Body of pancreas (tissue), 4 donors: ENCODE measurements at regions not wholly inside any gene's neighbourhood (a gene's known extent, or its start where the extent isn't known, plus 50 kb on each side); places are given as distances from the start of the nearest gene placed in this dataset.
"Not testable (repeated sequence)": the region's sequence is repeated elsewhere in the genome, so short reads cannot be mapped to it uniquely, and the experiment has no call there.

Experiments
- ATAC-seq: fragments of 150-250 bp; one replicate; pipeline ENCODE4 v1.9.1; 2016
- DNase-seq, 4 donors: peaks; one replicate each; pipeline ENCODE4 v3.0.0-alpha.2; 2019
- H3K27ac ChIP-seq, 4 donors: fragments of 200-600 bp; sonication (generic); 1 replicate in 3 of 4; 2 replicates in 1 of 4; pipeline versions ENCODE4 v1.5.1 to v1.6.1; 2016 to 2019; ENCODE audit warnings: mild to moderate bottlenecking in 1 of 4, mixed read lengths in 1 of 4, moderate library complexity in 1 of 4
- H3K27me3 ChIP-seq, 2 donors: fragments of 200-600 bp; sonication (generic); one replicate each; pipeline ENCODE4 v1.6.0; 2016; ENCODE audit warnings: mild to moderate bottlenecking in 1 of 2
- H3K36me3 ChIP-seq, 2 donors: fragments of 200-600 bp; sonication (generic); replicated peaks in 1 of 2; 2 replicates each; pipeline ENCODE4 v1.5.1; 2016; ENCODE audit warnings: low read depth in 2 of 2; ENCODE audit not compliant: insufficient read depth in 1 of 2
- H3K4me1 ChIP-seq: fragments of 200-600 bp; sonication (generic); one replicate; pipeline ENCODE4 v1.6.0; 2016
- H3K4me3 ChIP-seq, 2 donors: fragments of 200-600 bp; sonication (generic); 1 replicate in 1 of 2; 2 replicates in 1 of 2; pipeline ENCODE4 v1.5.1; 2016 to 2019
- H3K9me3 ChIP-seq, 3 donors: fragments of 200-600 bp; sonication (generic); 1 replicate in 2 of 3; 2 replicates in 1 of 3; pipeline ENCODE4 v1.5.1; 2016
- POLR2A ChIP-seq, 3 donors: fragments of 450-650 bp; IDR thresholded peaks; one replicate each; pipeline ENCODE4 v1.6.1; 2016; ENCODE audit warnings: antibody characterized with exemption in 3 of 3, mild to moderate bottlenecking in 2 of 3
- WGBS, 2 donors: methylation state at CpG; one replicate each; pipeline ENCODE4 v1.1.5; 2017; 5-methylcytosine and 5-hydroxymethylcytosine counted together
- intact Hi-C: fragments of 100-400 bp; cut with DNase I; formaldehyde crosslinking; loops from one replicate; pipeline ENCODE4 v1.15.1; 2023
- TF ChIP-seq, protein P1 (sequence below), 7 experiments: fragments of 450-650 bp in 4 of 7; fragments of 200-600 bp in 3 of 7; sonication (generic) in 3 of 7; IDR thresholded peaks; one replicate each; pipeline ENCODE4 v1.5.1; 2016 to 2019; ENCODE audit warnings: antibody characterized with exemption in 7 of 7

DNA sequence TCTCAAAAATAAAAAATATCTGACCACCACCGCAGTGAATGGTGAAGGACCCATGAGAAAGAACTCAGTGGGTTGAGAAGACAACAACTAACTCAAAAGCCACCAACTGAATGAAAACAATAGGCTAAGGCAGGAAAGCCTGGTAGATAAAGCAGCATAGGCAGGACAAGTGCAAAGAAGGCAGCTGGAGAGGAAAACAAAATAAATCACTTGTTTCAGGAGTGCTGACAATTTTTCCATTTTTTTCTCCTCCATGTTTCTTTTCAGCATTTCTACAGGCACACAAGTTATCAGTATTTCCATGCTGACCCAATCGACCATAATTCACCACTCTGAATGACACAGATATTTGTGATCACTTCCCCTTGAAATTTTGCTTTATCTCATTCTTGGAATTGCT, 597.8 kb downstream of the LIG4 start:
- no peaks in the 10 kb centered on the region for H3K9me3 ChIP-seq
- no peak overlapping the region for H3K27ac ChIP-seq
- ATAC-seq (no peak), DNase-seq (no peak)
- H3K27me3 ChIP-seq: no peaks in the 10 kb centered on the region
- 33 to 49% methylated on average over 2 of the region's 2 CpGs for WGBS, 2 donors
- no peak overlapping the region for H3K4me3 ChIP-seq
- no peaks in the 10 kb centered on the region for H3K4me1 ChIP-seq
- no peaks in the 10 kb centered on the region for H3K36me3 ChIP-seq
- TF ChIP-seq, protein P1, sequence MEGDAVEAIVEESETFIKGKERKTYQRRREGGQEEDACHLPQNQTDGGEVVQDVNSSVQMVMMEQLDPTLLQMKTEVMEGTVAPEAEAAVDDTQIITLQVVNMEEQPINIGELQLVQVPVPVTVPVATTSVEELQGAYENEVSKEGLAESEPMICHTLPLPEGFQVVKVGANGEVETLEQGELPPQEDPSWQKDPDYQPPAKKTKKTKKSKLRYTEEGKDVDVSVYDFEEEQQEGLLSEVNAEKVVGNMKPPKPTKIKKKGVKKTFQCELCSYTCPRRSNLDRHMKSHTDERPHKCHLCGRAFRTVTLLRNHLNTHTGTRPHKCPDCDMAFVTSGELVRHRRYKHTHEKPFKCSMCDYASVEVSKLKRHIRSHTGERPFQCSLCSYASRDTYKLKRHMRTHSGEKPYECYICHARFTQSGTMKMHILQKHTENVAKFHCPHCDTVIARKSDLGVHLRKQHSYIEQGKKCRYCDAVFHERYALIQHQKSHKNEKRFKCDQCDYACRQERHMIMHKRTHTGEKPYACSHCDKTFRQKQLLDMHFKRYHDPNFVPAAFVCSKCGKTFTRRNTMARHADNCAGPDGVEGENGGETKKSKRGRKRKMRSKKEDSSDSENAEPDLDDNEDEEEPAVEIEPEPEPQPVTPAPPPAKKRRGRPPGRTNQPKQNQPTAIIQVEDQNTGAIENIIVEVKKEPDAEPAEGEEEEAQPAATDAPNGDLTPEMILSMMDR (IDR thresholded peaks at IDR 0.05): no peak
- TF ChIP-seq POLR2A (IDR thresholded peaks at IDR 0.05): no peak
- intact Hi-C loops: no loop called here

DNA sequence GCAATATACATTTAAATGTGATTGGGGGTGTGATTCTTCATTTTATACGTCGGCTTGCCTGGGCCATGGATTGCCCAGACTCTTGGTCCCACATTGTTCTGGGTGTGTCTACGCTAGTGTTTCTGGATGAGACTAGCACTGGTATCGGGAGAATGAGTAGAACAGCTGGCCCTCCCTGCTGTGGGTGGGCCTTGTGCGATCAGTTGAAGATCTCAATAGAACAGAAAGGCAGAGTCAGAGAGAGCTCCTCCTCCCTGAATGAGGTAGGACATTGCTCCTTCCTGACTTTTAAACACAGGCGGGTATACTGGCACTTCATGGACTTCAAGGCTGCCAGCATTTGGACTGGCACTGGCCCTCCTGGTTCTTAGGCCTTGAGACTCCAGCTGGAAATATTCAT, 603.0 kb downstream of the LIG4 start:
- no peaks in the 10 kb centered on the region for H3K36me3 ChIP-seq
- no peak overlapping the region for H3K27ac ChIP-seq
- no peak overlapping the region for H3K4me3 ChIP-seq
- 77 to 79% methylated on average over 6 of the region's 6 CpGs for WGBS, 2 donors
- DNase-seq (no peak), ATAC-seq (no peak)
- no peaks in the 10 kb centered on the region for H3K27me3 ChIP-seq
- no peaks in the 10 kb centered on the region for H3K9me3 ChIP-seq
- H3K4me1 ChIP-seq: no peaks in the 10 kb centered on the region
- TF ChIP-seq, protein P1 (IDR thresholded peaks at IDR 0.05): no peak
- no peak for TF ChIP-seq POLR2A (IDR thresholded peaks at IDR 0.05)
- intact Hi-C loops: no loop called here

- Histone ChIP-seq H3K9me3 (no peaks in the 10 kb centered on the region), H3K27me3 (no peaks in the 10 kb centered on the region), H3K27ac (no peak overlapping the region), H3K4me1 (no peaks in the 10 kb centered on the region), H3K36me3 (no peaks in the 10 kb centered on the region), H3K4me3 (no peak overlapping the region)
- TF ChIP-seq POLR2A (IDR thresholded peaks at IDR 0.05): no peak
- TF ChIP-seq, protein P1 (IDR thresholded peaks at IDR 0.05): no peak
- whole genome bisulfite sequencing, 2 donors: 83 to 89% methylated on average over 9 of the region's 9 CpGs
- ATAC-seq (no peak), DNase-seq (no peak)
- intact Hi-C loops: no loop called here
Observed at GRCh38 chr13:107608736-107609135, 606.6 kb downstream of the LIG4 start.

DNA sequence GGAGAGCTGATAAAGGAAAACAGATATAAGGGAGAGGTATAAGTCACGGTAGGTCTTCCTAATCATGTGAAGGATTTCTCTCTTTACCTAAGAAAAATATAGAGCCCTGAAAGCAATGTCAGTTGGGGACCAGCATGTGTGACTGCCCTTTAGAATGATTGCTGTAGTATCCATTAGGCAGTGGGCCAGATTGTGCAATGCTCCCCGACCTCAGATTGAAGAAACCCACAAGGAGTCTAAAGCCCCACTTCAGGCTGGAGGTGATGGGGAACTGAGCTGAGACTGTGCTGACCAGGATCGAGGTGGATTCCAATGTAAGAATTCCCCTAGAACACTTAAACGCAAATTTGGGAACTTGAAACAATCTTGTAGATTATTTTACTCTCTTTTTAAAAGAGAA, 614.4 kb downstream of the LIG4 start:
- ATAC-seq: no peak
- H3K36me3 ChIP-seq: no peaks in the 10 kb centered on the region
- no peaks in the 10 kb centered on the region for H3K27me3 ChIP-seq
- no peak for DNase-seq
- no peaks in the 10 kb centered on the region for H3K9me3 ChIP-seq
- 68 to 69% methylated on average over 4 of the region's 4 CpGs for WGBS, 2 donors
- no peak overlapping the region for H3K27ac ChIP-seq
- H3K4me1 ChIP-seq: no peaks in the 10 kb centered on the region
- intact Hi-C loops: no loop called here
- TF ChIP-seq, protein P1 (IDR thresholded peaks at IDR 0.05): no peak
- TF ChIP-seq POLR2A (IDR thresholded peaks at IDR 0.05): no peak
- no peak overlapping the region for H3K4me3 ChIP-seq

- ATAC-seq, H3K4me3 ChIP-seq, intact Hi-C loops, H3K27ac ChIP-seq, H3K9me3 ChIP-seq, H3K27me3 ChIP-seq, H3K4me1 ChIP-seq, H3K36me3 ChIP-seq, DNase-seq: not testable (repeated sequence)
- WGBS, 2 donors: 59 to 64% methylated on average over 5 of the region's 5 CpGs
Observed at GRCh38 chr13:107596306-107596705, 619.0 kb downstream of the LIG4 start.
